ENCODE measurements at regions not wholly inside any gene's neighbourhood (a gene's known extent, or its start where the extent isn't known, plus 50 kb on each side); places are given as distances from the start of the nearest gene placed in this dataset.

DNA sequence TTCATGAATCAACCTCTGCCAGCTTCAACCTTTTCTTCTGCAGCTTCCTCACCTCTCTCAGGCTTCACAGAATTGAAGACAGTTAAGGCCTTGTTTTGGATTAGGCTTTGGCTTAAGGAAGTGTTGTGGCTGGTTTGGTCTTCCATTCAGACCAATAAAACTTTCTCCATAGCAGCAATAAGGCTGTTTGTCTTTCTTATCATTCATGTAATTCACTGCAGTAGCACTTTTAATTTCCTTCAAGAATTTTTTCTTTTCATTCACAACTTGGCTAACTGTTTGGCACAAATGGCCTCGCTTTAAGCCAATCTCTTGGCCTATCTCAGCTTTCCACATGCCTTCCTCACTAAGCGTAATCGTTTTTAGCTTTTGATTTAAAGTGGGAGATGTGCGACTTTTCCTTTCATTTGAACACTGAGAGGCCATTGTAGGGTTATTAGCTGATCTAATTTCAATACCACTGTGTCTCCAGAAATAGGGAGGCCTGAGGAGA, 229.5 kb downstream of the IPO8 start:
- intact Hi-C loops (cut with DNase I; ENCODE audit: low total_unique reads), result no loop called here
- H3K27me3 ChIP-seq, result no peaks in the 10 kb centered on the region
- H3K4me3 ChIP-seq, result no peak overlapping the region
- peaks cover 0 to 8% (median 0%) of the 10 kb centered on the region in 3 donors for H3K9me3 ChIP-seq
- no peaks in the 10 kb centered on the region for H3K4me1 ChIP-seq
- H3K27ac ChIP-seq, result no peak overlapping the region
- TF ChIP-seq, protein P1, sequence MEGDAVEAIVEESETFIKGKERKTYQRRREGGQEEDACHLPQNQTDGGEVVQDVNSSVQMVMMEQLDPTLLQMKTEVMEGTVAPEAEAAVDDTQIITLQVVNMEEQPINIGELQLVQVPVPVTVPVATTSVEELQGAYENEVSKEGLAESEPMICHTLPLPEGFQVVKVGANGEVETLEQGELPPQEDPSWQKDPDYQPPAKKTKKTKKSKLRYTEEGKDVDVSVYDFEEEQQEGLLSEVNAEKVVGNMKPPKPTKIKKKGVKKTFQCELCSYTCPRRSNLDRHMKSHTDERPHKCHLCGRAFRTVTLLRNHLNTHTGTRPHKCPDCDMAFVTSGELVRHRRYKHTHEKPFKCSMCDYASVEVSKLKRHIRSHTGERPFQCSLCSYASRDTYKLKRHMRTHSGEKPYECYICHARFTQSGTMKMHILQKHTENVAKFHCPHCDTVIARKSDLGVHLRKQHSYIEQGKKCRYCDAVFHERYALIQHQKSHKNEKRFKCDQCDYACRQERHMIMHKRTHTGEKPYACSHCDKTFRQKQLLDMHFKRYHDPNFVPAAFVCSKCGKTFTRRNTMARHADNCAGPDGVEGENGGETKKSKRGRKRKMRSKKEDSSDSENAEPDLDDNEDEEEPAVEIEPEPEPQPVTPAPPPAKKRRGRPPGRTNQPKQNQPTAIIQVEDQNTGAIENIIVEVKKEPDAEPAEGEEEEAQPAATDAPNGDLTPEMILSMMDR (IDR thresholded peaks at IDR 0.05), result no peak
- H3K36me3 ChIP-seq, result no peaks in the 10 kb centered on the region
- DNase-seq, result no peak

DNA sequence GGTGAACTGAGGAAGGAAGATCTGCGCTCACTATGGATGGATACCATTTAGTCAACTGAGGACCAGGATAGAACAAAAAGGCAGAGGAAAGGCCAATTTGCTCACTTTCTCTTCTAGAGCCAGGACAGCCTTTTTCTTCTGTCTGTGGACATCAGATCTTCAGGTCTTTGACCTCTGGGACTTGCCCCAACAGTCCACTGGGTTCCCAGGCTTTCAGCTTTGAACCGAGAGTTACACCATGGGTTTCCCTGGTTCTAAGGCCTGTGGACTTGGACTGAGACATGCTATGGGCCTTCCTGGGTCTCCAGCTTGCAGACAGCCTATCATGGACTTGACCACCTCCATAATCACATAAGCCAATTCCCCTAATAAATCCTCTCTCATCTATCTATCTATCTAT, 232.0 kb downstream of the IPO8 start:
- H3K27ac ChIP-seq, result no peak overlapping the region
- no peak for DNase-seq
- H3K4me3 ChIP-seq, result no peak overlapping the region
- H3K9me3 ChIP-seq, result no peaks in the 10 kb centered on the region
- TF ChIP-seq, protein P1 (IDR thresholded peaks at IDR 0.05), result no peak
- H3K27me3 ChIP-seq, result no peaks in the 10 kb centered on the region
- intact Hi-C loops (cut with DNase I; ENCODE audit: low total_unique reads), result no loop called here
- H3K36me3 ChIP-seq, result no peaks in the 10 kb centered on the region
- no peaks in the 10 kb centered on the region for H3K4me1 ChIP-seq

DNA sequence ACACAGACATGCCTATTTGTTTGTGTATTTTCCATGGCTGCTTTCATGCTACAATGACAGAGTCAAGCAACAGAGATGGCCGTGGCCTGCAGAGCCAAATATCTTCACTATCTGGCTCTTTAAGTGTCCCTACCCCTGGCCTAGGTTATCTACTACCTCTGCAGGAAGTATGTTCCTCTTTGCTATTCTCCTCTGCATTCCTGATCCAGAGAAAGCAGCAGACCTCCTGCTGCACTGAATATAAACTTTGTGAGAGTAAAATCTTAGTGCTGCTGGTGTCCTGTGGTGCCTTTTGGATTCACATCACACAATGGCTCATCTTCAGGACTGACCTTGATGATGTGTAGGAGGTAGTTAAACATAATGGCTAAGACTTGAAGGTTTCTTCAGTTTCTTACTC, 233.4 kb downstream of the IPO8 start:
- TF ChIP-seq, protein P1 (IDR thresholded peaks at IDR 0.05), result no peak
- Histone ChIP-seq H3K4me1 (no peaks in the 10 kb centered on the region), H3K9me3 (no peaks in the 10 kb centered on the region), H3K4me3 (no peak overlapping the region), H3K36me3 (no peaks in the 10 kb centered on the region), H3K27me3 (no peaks in the 10 kb centered on the region), H3K27ac (no peak overlapping the region)
- DNase-seq, result no peak
- intact Hi-C loops (cut with DNase I; ENCODE audit: low total_unique reads), result no loop called here

DNA sequence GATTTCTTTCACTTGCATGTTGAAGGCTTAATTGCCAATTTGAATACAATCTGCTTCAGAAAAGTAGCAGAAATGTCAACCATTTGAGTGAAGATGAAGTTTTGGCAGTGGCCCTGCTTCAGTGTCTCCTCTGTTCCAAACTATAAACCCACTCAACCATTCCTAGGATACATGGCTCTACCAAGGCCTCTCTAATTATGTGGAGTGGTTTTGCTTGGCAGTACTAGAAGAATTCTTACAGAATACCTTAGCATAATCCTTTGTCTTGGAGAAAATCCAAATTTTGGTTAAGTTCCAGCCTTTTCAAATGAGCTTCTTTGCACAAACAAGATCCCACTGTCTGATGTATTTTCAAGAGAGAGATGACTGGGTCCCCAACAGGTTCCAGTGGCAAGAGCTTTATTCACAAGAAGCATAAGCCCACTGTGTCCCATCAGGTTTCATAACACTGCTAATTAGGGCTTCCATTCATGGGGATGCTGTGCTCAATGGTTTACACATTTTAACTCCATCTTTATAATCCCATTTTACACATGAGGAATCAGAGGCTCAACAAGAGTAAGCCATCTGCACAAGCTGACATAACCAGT, 234.5 kb downstream of the IPO8 start:
- Histone ChIP-seq H3K9me3 (no peaks in the 10 kb centered on the region), H3K4me3 (no peak overlapping the region), H3K27ac (no peak overlapping the region), H3K27me3 (no peaks in the 10 kb centered on the region), H3K36me3 (no peaks in the 10 kb centered on the region), H3K4me1 (no peaks in the 10 kb centered on the region)
- TF ChIP-seq, protein P1 (IDR thresholded peaks at IDR 0.05), result no peak
- no peak for DNase-seq
- intact Hi-C loops (cut with DNase I; ENCODE audit: low total_unique reads), result no loop called here

DNA sequence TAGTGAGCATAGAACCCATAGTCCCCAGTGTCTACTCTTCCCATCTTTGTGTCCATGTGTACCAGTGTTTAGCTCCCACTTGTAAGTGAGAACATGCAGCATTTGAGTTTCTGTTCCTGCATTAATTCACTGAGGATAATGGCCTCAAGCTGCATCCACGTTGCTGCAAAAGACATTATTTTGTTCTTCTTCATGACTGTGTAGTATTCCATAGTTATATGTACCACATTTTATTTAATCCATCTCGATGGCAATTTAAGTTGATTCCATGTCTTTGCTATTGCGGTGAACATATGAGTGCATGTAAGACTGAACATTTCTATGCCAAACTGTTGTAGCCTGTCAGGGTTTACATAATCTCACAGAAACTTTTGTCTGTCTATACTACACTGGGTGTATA, 237.2 kb downstream of the IPO8 start:
- Histone ChIP-seq H3K9me3 (no peaks in the 10 kb centered on the region), H3K27ac (no peak overlapping the region), H3K4me3 (no peak overlapping the region), H3K27me3 (no peaks in the 10 kb centered on the region), H3K36me3 (no peaks in the 10 kb centered on the region), H3K4me1 (no peaks in the 10 kb centered on the region)
- intact Hi-C loops (cut with DNase I; ENCODE audit: low total_unique reads), result no loop called here
- TF ChIP-seq, protein P1 (IDR thresholded peaks at IDR 0.05), result no peak
- DNase-seq, result no peak
